ENCODE measurements at regions not wholly inside any gene's neighbourhood (a gene's known extent, or its start where the extent isn't known, plus 50 kb on each side); places are given as distances from the start of the nearest gene placed in this dataset.
"Not testable (repeated sequence)": the region's sequence is repeated elsewhere in the genome, so short reads cannot be mapped to it uniquely, and the experiment has no call there.

DNA sequence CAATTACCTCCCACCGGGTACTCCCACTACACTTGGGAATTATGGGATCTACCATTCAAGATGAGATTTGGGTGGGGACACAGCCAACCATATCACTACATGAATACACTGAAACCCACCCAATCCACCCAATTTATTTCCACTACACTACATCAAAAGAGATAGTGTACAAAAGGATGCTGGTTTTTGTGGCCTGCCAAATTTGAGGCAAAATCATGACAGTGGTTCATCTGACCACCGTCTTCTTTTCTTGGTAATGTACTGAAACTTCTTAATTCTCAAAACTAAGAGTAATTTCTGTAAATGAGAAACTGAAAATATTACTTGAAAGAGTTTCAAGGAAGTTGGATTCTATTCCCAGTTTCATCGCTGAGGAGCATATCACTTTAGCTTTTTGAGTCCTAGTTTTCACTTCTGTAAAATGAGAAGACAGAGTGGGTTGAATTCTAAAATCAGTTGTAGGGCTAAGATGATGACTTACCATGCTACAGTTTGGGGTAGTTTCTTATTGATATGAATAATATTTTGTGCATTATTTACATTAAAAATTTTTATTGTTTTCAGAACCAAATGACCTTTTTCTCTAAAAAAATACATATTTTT, 360.4 kb upstream of the CNTN6 start:
- Mint-ChIP-seq H3K9me3 (peaks cover 1% of the 10 kb centered on the region), H3K27ac (no peak overlapping the region), H3K4me1 (no peaks in the 10 kb centered on the region), H3K36me3 (no peaks in the 10 kb centered on the region), H3K27me3 (no peaks in the 10 kb centered on the region), H3K4me3 (no peak overlapping the region)
- DNase-seq (no peak), ATAC-seq (ENCODE audit: low read depth) (no peak)
- POLR2A ChIA-PET, result no interaction called here

DNA sequence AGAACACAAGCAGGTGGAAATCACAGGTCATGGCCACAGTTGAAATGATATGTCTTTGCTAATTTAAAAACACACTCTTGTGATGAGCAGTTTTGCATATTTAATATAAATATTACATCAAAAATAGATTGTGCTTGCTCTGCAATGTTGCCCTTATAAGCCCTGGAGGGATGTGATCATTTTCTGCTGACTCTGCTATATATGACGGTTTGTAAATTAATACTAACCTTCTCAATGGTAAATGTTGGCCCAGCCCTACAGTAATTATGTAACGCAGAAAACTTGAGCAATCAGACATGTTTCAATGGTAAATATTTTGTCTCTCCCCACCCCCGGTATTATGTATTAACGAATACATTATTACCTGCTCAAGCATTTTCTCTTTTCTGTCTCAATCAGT, 359.5 kb upstream of the CNTN6 start:
- DNase-seq, result no peak
- H3K9me3 Mint-ChIP-seq, result peaks cover 1% of the 10 kb centered on the region
- H3K4me1 Mint-ChIP-seq, result no peaks in the 10 kb centered on the region
- no peak for ATAC-seq (ENCODE audit: low read depth)
- no peaks in the 10 kb centered on the region for H3K27me3 Mint-ChIP-seq
- H3K36me3 Mint-ChIP-seq, result no peaks in the 10 kb centered on the region
- no peak overlapping the region for H3K4me3 Mint-ChIP-seq
- H3K27ac Mint-ChIP-seq, result no peak overlapping the region
- POLR2A ChIA-PET, result no interaction called here

- no peak for DNase-seq
- no peaks in the 10 kb centered on the region for H3K36me3 Mint-ChIP-seq
- no peaks in the 10 kb centered on the region for H3K4me1 Mint-ChIP-seq
- no peak overlapping the region for H3K27ac Mint-ChIP-seq
- no peaks in the 10 kb centered on the region for H3K27me3 Mint-ChIP-seq
- H3K9me3 Mint-ChIP-seq, result peaks cover 3% of the 10 kb centered on the region
- POLR2A ChIA-PET, result no interaction called here
- no peak overlapping the region for H3K4me3 Mint-ChIP-seq
- no peak for ATAC-seq (ENCODE audit: low read depth)
These were observed 335.1 kb upstream of the CNTN6 start for GRCh38 chr3:757711-758110.

DNA sequence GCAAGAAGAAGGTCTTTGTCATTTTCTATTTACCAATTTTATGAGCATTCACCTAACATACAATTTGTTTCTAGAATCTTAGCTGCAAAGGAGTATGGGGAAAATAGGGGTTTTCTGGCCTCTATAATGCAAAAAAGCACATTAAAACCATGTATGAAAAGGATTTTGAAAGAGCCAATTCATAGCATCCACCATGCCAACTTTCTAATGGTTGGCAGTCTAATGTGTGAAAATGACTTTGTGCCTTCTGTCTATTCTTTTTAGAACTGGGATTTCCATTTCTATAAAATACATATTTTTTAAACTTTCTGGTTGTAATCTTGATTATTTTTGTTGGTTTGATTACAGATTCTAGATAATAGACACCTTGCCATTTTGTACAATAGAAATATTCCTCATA, 333.7 kb upstream of the CNTN6 start:
- Mint-ChIP-seq H3K4me3 (no peak overlapping the region), H3K27me3 (no peaks in the 10 kb centered on the region), H3K4me1 (no peaks in the 10 kb centered on the region), H3K9me3 (peaks cover 3% of the 10 kb centered on the region), H3K36me3 (no peaks in the 10 kb centered on the region), H3K27ac (no peak overlapping the region)
- ATAC-seq (ENCODE audit: low read depth) (no peak), DNase-seq (no peak)
- POLR2A ChIA-PET, result no interaction called here

DNA sequence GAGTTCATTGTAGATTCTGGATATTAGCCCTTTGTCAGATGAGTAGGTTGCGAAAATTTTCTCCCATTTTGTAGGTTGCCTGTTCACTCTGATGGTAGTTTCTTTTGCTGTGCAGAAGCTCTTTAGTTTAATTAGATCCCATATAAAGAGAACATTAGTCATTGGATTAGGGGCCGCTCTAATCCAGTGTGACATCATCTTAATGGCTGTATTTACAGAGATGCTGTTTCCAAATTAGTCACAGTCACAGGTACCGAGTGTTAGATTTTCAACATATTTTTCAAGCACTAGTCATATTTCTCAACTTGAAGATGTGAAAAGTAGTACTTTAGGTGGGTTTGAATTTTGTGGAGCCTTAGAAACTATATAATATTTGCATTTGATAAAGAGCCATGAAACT, 319.4 kb upstream of the CNTN6 start:
- H3K9me3 Mint-ChIP-seq; H3K27me3 Mint-ChIP-seq; H3K4me3 Mint-ChIP-seq; POLR2A ChIA-PET; DNase-seq; H3K4me1 Mint-ChIP-seq; H3K27ac Mint-ChIP-seq; ATAC-seq (ENCODE audit: low read depth); H3K36me3 Mint-ChIP-seq: not testable (repeated sequence)

- Mint-ChIP-seq H3K27me3 (no peaks in the 10 kb centered on the region), H3K9me3 (peaks cover 2% of the 10 kb centered on the region), H3K4me1 (no peaks in the 10 kb centered on the region), H3K4me3 (no peak overlapping the region), H3K27ac (no peak overlapping the region), H3K36me3 (no peaks in the 10 kb centered on the region)
- DNase-seq, result no peak
- POLR2A ChIA-PET, result no interaction called here
- no peak for ATAC-seq (ENCODE audit: low read depth)
These were observed 317.5 kb upstream of the CNTN6 start for GRCh38 chr3:775178-775880.

DNA sequence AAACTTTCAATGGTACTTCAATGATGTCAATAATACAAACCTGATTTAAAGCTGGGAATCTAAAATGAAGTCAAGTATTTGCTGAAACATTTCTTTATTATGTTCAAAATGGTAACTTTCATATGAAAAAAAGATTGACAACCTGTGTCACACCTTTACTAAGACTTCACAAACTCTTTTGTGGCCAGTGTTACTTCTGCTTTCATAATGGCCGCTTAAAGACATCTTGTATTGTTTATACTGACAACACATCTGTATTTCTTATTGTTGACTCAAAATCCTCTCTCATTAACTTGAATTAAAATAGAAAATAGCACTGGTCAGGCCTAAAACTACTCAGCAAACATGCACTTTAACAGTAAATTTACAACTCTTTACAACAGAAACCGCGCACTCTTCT, 312.3 kb upstream of the CNTN6 start:
- Mint-ChIP-seq H3K27me3 (no peaks in the 10 kb centered on the region), H3K4me3 (no peak overlapping the region), H3K36me3 (no peaks in the 10 kb centered on the region), H3K4me1 (no peaks in the 10 kb centered on the region), H3K9me3 (peaks cover 2% of the 10 kb centered on the region), H3K27ac (no peak overlapping the region)
- ATAC-seq (ENCODE audit: low read depth) (no peak), DNase-seq (no peak)
- POLR2A ChIA-PET, result no interaction called here

DNA sequence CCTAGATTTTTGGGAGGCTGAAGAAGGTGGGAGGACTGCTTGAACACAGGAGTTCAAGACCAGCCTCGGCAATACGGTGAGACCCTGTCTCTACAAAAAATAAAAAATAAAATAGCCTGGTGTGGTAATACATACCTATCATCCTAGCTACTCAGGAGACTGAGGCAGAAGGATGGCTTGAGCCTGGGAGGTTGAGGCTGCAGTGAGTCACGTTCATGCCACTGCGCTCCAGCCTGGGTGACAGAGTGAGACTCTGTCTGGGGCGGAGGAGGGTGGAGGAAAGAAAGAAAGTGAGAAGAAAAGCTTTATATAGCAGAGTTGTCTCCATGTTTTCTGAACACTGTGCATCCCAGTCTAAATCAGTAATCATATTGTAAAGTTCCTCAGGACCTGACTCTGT, 301.4 kb upstream of the CNTN6 start:
- H3K36me3 Mint-ChIP-seq, result no peaks in the 10 kb centered on the region
- ATAC-seq (ENCODE audit: low read depth) (no peak), DNase-seq (no peak)
- H3K9me3 Mint-ChIP-seq, result no peaks in the 10 kb centered on the region
- H3K4me3 Mint-ChIP-seq, result no peak overlapping the region
- no peaks in the 10 kb centered on the region for H3K4me1 Mint-ChIP-seq
- H3K27ac Mint-ChIP-seq, result no peak overlapping the region
- no peaks in the 10 kb centered on the region for H3K27me3 Mint-ChIP-seq
- POLR2A ChIA-PET, result no interaction called here

- no peak overlapping the region for H3K4me3 Mint-ChIP-seq
- H3K27ac Mint-ChIP-seq, result no peak overlapping the region
- DNase-seq (no peak), ATAC-seq (ENCODE audit: low read depth) (no peak)
- POLR2A ChIA-PET, result no interaction called here
- no peaks in the 10 kb centered on the region for H3K27me3 Mint-ChIP-seq
- H3K4me1 Mint-ChIP-seq, result no peaks in the 10 kb centered on the region
- no peaks in the 10 kb centered on the region for H3K36me3 Mint-ChIP-seq
- H3K9me3 Mint-ChIP-seq, result no peaks in the 10 kb centered on the region
These were observed 300.2 kb upstream of the CNTN6 start for GRCh38 chr3:792630-793029.

DNA sequence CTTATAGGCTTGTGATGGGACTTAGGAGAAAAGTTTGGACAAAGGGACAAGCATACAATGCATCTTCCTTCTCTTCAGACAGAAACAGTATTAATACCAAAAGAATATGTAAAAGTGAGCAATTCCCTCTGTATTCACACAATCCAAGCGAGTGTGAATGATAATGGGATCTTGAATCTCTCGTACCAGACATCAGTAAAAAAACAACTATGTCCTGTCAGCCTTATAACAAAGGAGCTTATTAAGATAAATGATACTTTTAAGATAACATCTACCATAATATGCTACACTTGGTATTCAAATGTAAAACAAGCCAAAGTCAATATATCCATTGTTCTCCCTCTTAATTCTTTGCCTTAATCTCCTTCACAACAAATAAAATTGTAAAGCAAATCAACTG, 288.6 kb upstream of the CNTN6 start:
- DNase-seq (no peak), ATAC-seq (ENCODE audit: low read depth) (no peak)
- Mint-ChIP-seq H3K4me1 (no peaks in the 10 kb centered on the region), H3K36me3 (no peaks in the 10 kb centered on the region), H3K9me3 (no peaks in the 10 kb centered on the region), H3K27me3 (no peaks in the 10 kb centered on the region), H3K27ac (no peak overlapping the region), H3K4me3 (no peak overlapping the region)
- POLR2A ChIA-PET, result no interaction called here

DNA sequence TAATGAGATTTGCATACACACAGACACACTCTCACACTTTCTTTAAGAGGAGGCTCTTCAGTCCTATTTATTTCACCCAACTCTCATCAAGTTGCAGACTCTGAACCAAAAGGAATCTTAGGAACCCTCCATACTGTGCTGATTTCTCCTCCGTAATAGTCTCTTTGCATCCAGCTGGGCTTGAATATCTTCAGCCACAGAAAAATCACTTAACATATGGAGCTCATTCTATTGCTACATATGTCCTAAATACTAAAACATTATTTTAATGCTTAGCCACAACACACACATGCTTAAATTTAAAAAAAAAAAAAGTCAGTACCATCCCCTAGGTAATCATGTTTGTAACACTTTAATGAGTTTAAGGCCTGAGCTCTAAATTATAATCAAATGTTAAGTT, 287.5 kb upstream of the CNTN6 start:
- Mint-ChIP-seq H3K9me3 (no peaks in the 10 kb centered on the region), H3K4me1 (no peaks in the 10 kb centered on the region), H3K27ac (no peak overlapping the region), H3K4me3 (no peak overlapping the region), H3K27me3 (no peaks in the 10 kb centered on the region), H3K36me3 (no peaks in the 10 kb centered on the region)
- ATAC-seq (ENCODE audit: low read depth), result no peak
- DNase-seq, result no peak
- POLR2A ChIA-PET, result no interaction called here

DNA sequence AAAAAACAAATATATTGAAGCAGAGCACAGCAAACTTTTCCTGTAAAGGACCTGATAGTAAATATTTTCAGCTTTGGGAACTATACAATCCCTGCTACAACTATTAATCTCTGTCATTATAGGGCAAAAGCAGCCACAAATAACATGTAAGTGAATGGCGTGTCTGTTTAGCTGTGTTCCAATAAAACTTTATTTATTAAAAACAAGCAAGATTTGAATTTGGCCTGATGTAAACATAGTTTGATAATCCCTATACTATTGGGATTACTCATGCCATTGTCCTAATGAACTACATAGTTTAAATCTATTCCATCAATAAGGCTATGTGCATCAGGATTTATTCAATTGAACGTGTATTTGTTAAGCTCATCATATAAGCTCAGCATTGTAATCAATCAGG, 286.8 kb upstream of the CNTN6 start:
- ATAC-seq (ENCODE audit: low read depth), result no peak
- no peak for DNase-seq
- no peak overlapping the region for H3K27ac Mint-ChIP-seq

DNA sequence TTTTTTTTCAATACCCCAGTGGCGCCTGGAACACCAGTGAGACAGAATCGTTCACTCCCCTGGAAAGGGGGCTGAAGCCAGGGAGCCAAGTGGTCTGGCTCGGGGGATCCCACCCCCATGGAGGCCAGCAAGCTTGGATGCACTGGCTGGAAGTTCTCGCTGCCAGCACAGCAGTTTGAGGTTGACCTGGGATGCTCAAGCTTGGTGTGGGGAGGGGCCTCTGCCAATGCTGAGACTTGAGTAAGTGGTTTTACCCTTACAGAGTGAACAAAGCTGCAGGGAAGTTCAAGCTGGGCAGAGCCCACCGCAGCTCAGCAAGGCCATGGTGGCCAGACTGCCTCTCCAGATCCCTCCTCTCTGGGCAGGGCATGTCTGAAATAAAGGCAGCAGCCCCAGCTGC, 276.2 kb upstream of the CNTN6 start:
- no peak for DNase-seq
- no peaks in the 10 kb centered on the region for H3K4me1 Mint-ChIP-seq
- ATAC-seq (ENCODE audit: low read depth), result no peak
- no peak overlapping the region for H3K4me3 Mint-ChIP-seq
- no peaks in the 10 kb centered on the region for H3K9me3 Mint-ChIP-seq
- H3K27me3 Mint-ChIP-seq, result no peaks in the 10 kb centered on the region
- POLR2A ChIA-PET, result no interaction called here
- H3K27ac Mint-ChIP-seq, result no peak overlapping the region
- H3K36me3 Mint-ChIP-seq, result no peaks in the 10 kb centered on the region

More for the DNA sequence above, 286.8 kb upstream of the CNTN6 start:
- H3K27me3 Mint-ChIP-seq, result no peaks in the 10 kb centered on the region
- H3K4me1 Mint-ChIP-seq, result no peaks in the 10 kb centered on the region
- POLR2A ChIA-PET, result no interaction called here
- no peaks in the 10 kb centered on the region for H3K36me3 Mint-ChIP-seq
- no peak overlapping the region for H3K4me3 Mint-ChIP-seq
- H3K9me3 Mint-ChIP-seq, result no peaks in the 10 kb centered on the region

DNA sequence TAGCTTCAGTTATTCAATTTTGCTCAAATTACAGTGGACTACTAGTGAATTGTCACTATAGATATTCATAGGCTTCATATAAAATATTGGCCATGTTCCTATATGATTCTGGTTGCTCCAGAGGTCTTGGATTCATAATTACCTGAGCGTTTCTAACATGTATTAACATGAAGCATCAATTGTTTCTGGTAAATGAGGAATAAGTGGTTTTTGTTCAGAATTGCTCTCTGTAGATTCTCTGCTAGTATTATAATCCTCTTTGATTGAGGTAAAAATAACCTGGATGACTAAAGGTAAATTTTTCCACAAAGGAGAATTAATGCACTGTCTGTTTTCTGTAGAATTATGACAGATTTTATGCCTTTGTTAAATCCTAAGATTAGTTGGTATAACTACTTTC, 258.1 kb upstream of the CNTN6 start:
- no peak overlapping the region for H3K27ac Mint-ChIP-seq
- no peaks in the 10 kb centered on the region for H3K4me1 Mint-ChIP-seq
- no peaks in the 10 kb centered on the region for H3K27me3 Mint-ChIP-seq
- no peak overlapping the region for H3K4me3 Mint-ChIP-seq
- ATAC-seq (ENCODE audit: low read depth) (no peak), DNase-seq (no peak)
- H3K9me3 Mint-ChIP-seq, result peaks cover 7% of the 10 kb centered on the region
- no peaks in the 10 kb centered on the region for H3K36me3 Mint-ChIP-seq
- POLR2A ChIA-PET, result no interaction called here

- DNase-seq (no peak), ATAC-seq (ENCODE audit: low read depth) (no peak)
- Mint-ChIP-seq H3K4me3 (no peak overlapping the region), H3K27ac (no peak overlapping the region), H3K27me3 (no peaks in the 10 kb centered on the region), H3K36me3 (no peaks in the 10 kb centered on the region), H3K4me1 (no peaks in the 10 kb centered on the region), H3K9me3 (peaks cover 7% of the 10 kb centered on the region)
- POLR2A ChIA-PET, result no interaction called here
These were observed 257.7 kb upstream of the CNTN6 start for GRCh38 chr3:835096-835495.

All from activated naive CD8-positive, alpha-beta T cell treated with anti-CD3 and anti-CD28 coated beads, Interleukin-2, amount 10 ng/mL, durations not matched to agents 7 days and 5 days (primary cell).